HTR-8/SVneo (cell line): ENCODE measurements at regions not wholly inside any gene's neighbourhood (a gene's known extent, or its start where the extent isn't known, plus 50 kb on each side); places are given as distances from the start of the nearest gene placed in this dataset.

Experiments
- DNase-seq: peaks from one replicate; pipeline ENCODE4 v3.0.0; 2011; ENCODE audit warnings: low spot score, mixed read lengths; ENCODE audit not compliant: insufficient read length
- FAIRE-seq: peaks from 2 replicates; lab custom pipeline; 2011; peaks lifted over from hg19 to GRCh38; lab: Jason Lieb, UNC

GRCh38 chr3:99394831-99395778 is 243.3 kb upstream of the COL8A1 start:
- FAIRE-seq (peak; percentile 94), DNase-seq (peak; percentile 22)

DNA sequence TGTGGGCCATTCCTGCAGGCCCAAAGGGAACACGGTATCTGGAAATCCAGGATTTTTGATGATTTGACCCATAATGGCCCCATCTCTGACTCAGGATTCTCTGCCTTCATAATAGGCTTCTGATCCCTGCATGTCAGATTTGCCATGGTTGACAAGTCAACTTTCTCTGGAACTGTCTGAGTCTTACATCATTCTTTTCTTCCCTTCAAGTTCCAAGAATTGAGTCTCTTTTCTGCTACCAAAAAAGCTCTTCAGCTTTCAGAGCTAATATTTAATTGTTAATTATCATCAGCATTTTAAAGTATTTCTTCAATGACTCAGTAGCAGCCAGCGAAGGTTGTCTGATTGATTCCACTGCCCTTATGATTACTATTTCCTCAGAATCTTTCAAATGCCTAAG is 244.4 kb upstream of the COL8A1 start:
- FAIRE-seq (no peak), DNase-seq (no peak)

DNA sequence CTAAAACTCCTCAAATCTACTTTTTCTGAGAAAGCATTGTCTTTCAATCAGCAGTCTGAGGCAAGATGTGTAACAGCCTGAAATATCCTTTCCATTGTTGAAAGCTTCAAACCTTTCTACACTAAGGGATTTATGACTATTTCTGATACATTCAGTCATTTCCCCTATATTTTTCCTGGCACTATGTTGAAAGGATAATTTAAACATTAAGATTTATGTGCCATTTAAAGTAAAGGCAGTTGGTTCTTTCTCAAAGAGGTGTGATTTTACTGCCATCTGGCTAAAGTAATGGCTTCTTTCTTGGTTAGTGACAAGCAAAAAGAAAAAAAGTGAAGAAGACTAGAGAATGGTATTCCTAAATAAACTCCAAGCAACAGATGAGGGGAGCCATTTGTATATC is 249.6 kb upstream of the COL8A1 start:
- FAIRE-seq (no peak), DNase-seq (no peak)

DNA sequence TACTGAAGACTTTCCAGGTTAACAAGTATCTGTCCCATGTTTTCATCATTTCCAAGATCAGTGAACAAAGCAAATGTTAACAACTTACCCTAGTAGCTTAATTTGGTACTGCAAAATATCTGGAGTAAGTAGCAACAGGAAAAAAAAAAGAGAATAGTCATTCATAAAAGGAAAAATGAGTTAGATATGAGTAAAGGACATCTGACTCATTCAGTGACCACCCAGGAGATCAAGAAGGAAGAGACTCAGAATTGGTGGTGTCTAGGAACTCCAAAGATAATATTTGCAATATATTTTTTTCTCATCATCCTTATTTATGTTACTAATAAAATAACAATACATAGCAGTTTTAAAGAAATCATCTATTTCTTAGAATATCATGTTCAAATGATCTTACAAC is 253.8 kb upstream of the COL8A1 start:
- DNase-seq, result no peak
- FAIRE-seq, result no peak

GRCh38 chr3:99376926-99377325 is 261.5 kb upstream of the COL8A1 start:
- FAIRE-seq (no peak), DNase-seq (no peak)

- FAIRE-seq, result no peak
- no peak for DNase-seq
Observed at GRCh38 chr3:99373846-99374210, 264.6 kb upstream of the COL8A1 start.

- no peak for DNase-seq
- no peak for FAIRE-seq
Observed at GRCh38 chr3:99373088-99373845, 265.1 kb upstream of the COL8A1 start.

DNA sequence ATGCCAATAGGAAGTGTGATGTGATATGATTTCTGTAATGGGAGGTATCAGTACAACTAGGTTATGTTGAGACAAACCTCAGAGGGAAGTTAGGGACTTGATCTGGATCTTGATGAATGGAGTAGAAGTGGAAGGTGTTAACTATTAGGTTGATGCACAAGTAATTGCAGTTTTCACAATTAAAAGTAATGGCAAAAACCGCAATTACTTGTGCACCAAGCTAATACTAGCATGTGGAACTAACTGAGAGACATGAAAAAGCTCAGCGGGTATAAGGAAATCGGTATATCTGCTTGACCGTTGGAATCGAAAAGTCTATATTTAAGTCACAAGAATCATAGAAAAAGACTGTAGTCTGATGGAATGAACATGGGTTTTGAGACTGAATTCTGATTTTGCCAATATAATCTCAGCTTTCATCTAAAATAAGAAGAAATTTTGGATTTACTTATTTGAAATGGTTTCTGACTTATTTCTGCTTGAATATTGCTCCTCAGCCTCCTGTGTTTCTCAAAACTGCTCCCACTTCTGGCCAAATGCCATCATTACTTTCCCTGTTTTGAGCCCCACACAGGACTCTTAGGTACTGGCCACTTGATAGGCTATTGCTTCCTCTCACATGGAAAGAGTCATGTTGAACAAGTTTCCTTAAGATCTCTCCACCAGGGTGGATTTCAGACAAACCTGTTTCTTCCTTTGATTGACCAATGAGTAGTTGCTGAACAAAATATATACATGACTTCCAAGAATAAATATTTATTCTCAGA is 271.5 kb upstream of the COL8A1 start:
- peak; percentile 33 for FAIRE-seq
- no peak for DNase-seq

GRCh38 chr3:99365979-99366378 is 272.4 kb upstream of the COL8A1 start:
- no peak for DNase-seq
- FAIRE-seq, result no peak

DNA sequence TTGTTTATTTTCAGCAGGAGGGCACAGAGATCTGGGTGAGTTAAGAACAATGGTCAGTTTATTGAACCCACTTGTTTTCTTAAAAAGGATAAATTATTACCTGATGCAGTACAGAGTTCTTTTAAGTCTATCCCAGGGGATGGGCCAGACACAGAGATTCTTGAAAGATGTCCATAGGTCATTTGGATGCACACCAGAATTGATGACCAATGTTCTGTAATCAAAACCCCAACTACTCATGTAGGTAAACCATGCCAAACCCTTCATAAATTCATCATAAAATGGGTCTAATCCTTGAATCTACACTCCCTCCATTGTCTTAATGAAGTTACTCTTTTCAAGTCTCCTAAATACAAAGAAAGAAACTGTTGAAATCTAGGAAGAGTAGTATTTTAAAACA is 273.0 kb upstream of the COL8A1 start:
- DNase-seq (no peak), FAIRE-seq (no peak)

DNA sequence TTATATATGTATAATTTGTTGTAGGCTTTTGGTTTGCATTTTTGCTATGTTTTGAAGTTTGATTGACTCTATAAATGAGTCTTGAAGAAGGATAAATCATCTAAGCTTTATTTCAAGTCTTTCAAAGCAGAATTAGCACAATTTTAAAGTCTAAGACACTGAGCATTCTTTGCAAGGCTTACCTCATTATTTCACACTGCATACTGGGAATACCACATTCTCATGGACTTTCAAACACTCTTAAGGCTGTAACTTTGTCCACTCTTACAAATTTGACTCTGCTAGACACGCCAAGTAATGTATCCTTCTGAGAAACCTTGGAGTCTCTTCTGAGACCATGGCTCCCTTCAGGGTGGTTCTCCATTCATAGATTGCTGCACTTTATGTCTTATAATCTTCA is 281.3 kb upstream of the COL8A1 start:
- DNase-seq (no peak), FAIRE-seq (no peak)

GRCh38 chr3:99356696-99357095 is 281.7 kb upstream of the COL8A1 start:
- DNase-seq (no peak), FAIRE-seq (no peak)

GRCh38 chr3:99355465-99355864 is 282.9 kb upstream of the COL8A1 start:
- DNase-seq (no peak), FAIRE-seq (no peak)

- FAIRE-seq (no peak), DNase-seq (no peak)
Observed at GRCh38 chr3:99352811-99353210, 285.6 kb upstream of the COL8A1 start.

- FAIRE-seq (peak; percentile 36), DNase-seq (no peak)
Observed at GRCh38 chr3:99351122-99351521, 287.3 kb upstream of the COL8A1 start.

GRCh38 chr3:99348451-99348850 is 289.9 kb upstream of the COL8A1 start:
- no peak for FAIRE-seq

GRCh38 chr3:99344216-99344615 is 294.2 kb upstream of the COL8A1 start:
- DNase-seq, result no peak
- FAIRE-seq, result no peak

More at GRCh38 chr3:99348451-99348850, 289.9 kb upstream of the COL8A1 start:
- no peak for DNase-seq

- FAIRE-seq, result no peak
- DNase-seq, result no peak
Observed at GRCh38 chr3:99342383-99342782, 296.0 kb upstream of the COL8A1 start.

DNA sequence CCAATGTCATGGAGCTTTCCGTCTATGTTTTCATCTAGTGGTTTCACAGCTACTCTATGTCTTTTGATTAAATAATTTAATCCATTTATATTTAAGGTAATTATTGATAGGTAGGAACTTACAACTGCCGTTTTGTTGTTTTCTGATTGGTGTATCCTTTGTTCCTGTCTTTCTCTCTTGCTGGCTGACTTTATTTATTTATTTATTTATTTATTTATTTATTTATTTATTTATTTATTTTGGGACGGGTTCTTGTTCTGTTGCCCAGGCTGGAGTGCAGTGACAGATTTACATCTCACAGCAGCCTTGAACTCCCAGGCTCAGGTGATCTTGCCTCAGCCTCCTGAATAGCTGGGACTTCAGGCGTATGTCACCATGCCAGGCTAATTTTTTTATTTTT is 299.2 kb upstream of the COL8A1 start:
- FAIRE-seq (no peak), DNase-seq (no peak)

DNA sequence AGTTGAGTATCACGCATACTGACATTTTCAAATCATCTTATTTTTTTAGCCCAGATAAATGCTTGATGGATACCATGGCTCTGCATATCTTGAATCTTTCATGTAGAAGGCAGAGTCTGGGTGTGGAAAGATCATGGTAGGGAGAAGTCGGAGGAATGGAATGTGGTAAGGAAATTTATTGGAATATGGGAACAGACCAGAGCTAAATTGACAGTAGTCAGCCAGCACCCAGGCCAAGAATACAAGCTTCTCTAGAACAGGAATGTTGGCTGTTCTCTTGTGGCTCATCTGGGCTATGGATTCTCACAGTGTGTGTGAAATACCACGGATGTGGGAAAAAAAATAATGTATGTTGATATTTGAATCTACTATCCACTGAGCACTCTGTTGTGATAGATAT is 305.7 kb upstream of the COL8A1 start:
- DNase-seq (no peak), FAIRE-seq (no peak)

DNA sequence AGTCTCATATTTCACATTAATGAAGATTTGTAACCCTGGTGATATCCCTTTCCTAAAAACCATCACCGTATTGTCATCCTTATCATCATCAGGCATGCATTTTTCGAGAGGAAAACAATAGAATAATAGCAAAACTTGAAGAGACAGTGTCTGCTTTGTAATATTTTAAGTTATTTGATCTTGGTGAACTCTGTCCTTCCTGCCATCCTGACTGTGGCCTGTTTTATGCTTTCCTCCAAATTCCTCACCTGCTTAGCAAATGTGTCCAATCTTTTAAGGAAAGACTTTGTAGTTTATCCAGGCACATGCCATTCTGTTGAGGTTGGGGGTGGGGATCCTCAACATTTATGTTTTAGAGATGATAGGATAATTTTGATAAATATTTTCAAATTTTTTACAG is 306.1 kb upstream of the COL8A1 start:
- FAIRE-seq, result no peak
- DNase-seq, result no peak
